ENCODE measurements at regions not wholly inside any gene's neighbourhood (a gene's known extent, or its start where the extent isn't known, plus 50 kb on each side); places are given as distances from the start of the nearest gene placed in this dataset.

- no TSS peak for BruUV-seq (replicated peaks)
- no peak for DNase-seq (ENCODE audit: extremely low read depth in 1 of 4, low spot score in 3 of 4)
- ChIA-PET CTCF (ENCODE audit: low intra/inter-chr PET ratio) (no interaction called here), POLR2A (no interaction called here)
- no peaks in the 10 kb centered on the region for H3K9me3 ChIP-seq (replicated peaks; ENCODE audit: control insufficient read depth, insufficient read depth, low read depth, low read length)
- no peak overlapping the region for H3K4me3 ChIP-seq
- no peak overlapping the region for H3K27ac ChIP-seq (ENCODE audit: extremely low read depth, low read depth, low read length)
- no peaks in the 10 kb centered on the region for H3K36me3 ChIP-seq (ENCODE audit: control insufficient read depth, insufficient read depth, low read length)
- no peak for ATAC-seq
- no peaks in the 10 kb centered on the region for H3K79me2 ChIP-seq (ENCODE audit: control insufficient read depth, insufficient read depth, low read length)
- TF ChIP-seq ZBTB7A (IDR thresholded peaks at IDR 0.05; ENCODE audit: borderline replicate concordance, control insufficient read depth, low read depth, low read length) (no peak), ZNF395 (CRISPR knock-in tag; IDR thresholded peaks at IDR 0.05) (no peak), PRDM10 (IDR thresholded peaks at IDR 0.05; ENCODE audit: partially characterized antibody) (no peak), ZBTB49 (CRISPR knock-in tag; IDR thresholded peaks at IDR 0.05; ENCODE audit: borderline replicate concordance) (no peak), ARHGAP35 (IDR thresholded peaks at IDR 0.05; ENCODE audit: partially characterized antibody) (no peak), POLR3G (IDR thresholded peaks at IDR 0.05; ENCODE audit: extremely low read depth, insufficient read length, insufficient replicate concordance) (no peak)
- no peaks in the 10 kb centered on the region for H3K27me3 ChIP-seq (ENCODE audit: control insufficient read depth in 2 of 2, insufficient read depth in 2 of 2, low read length in 2 of 2)
- H3K4me1 ChIP-seq (replicated peaks in 1 of 2; ENCODE audit: control insufficient read depth in 2 of 2, insufficient read depth in 2 of 2, low read length in 2 of 2): no peaks in the 10 kb centered on the region
- FAIRE-seq: no peak
- H3K9ac ChIP-seq (ENCODE audit: insufficient read depth in 1 of 2, low read depth in 2 of 2, low read length in 2 of 2): no peak overlapping the region
- WGBS (ENCODE audit: insufficient coverage, low coverage, missing lambda C conversion rate): 0% methylated on average over 2 of the region's 5 CpGs
- no peak overlapping the region for H2AFZ ChIP-seq (ENCODE audit: low read depth, low read length)
- intact Hi-C loops (cut with micrococcal nuclease) (no loop called here), in situ Hi-C loops (cut with MboI) (no loop called here)
- H3K9me1 ChIP-seq (ENCODE audit: control insufficient read depth, insufficient read depth, low read length): no peaks in the 10 kb centered on the region
- H3K4me2 ChIP-seq (ENCODE audit: insufficient read depth, low read length): no peak overlapping the region
- H4K20me1 ChIP-seq (replicated peaks; ENCODE audit: control insufficient read depth, insufficient read depth, low read length): no peaks in the 10 kb centered on the region
Observed at GRCh38 chr18:75658330-75658729, 230.8 kb upstream of the SMIM21 start.

Data from K562 (cell line).